BJ (cell line): ENCODE measurements at regions not wholly inside any gene's neighbourhood (a gene's known extent, or its start where the extent isn't known, plus 50 kb on each side); places are given as distances from the start of the nearest gene placed in this dataset.

Experiments
- CTCF ChIA-PET: fragments of 350-600 bp; formaldehyde crosslinking; extraction: SDS; loops from one replicate; lab custom pipeline; 2021; ENCODE audit warnings: antibody characterized with exemption, inconsistent platforms; lab: Yijun Ruan, JAX
- POLR2A ChIA-PET: fragments of 300-600 bp; sonication (Branson Sonifier 250); formaldehyde crosslinking; extraction: SDS; loops from one replicate; lab custom pipeline; 2021; ENCODE audit warnings: antibody characterized with exemption; lab: Charles Lee
- DNase-seq: peaks from one replicate; pipeline ENCODE4 v3.0.0-alpha.2; 2011; ENCODE audit warnings: low read depth
- H3K27me3 ChIP-seq: 2 replicates; pipeline ENCODE4 v1.6.0; 2011; ENCODE audit warnings: low read length; ENCODE audit not compliant: control insufficient read depth, insufficient read depth
- H3K36me3 ChIP-seq: 2 replicates; pipeline ENCODE4 v1.5.1; 2011; ENCODE audit warnings: low read length; ENCODE audit not compliant: control insufficient read depth, insufficient read depth
- H3K4me3 ChIP-seq: 2 replicates; pipeline ENCODE4 v1.5.1; 2011; ENCODE audit warnings: low read depth, mild to moderate bottlenecking, control low read depth, low read length
- CTCF ChIP-seq: IDR thresholded peaks from 2 replicates; pipeline ENCODE4 v1.5.1; 2011; ENCODE audit warnings: low read depth, mild to moderate bottlenecking, control low read depth, inconsistent platforms, low read length, moderate library complexity; ENCODE audit not compliant: insufficient read depth

- Histone ChIP-seq H3K4me3 (no peak overlapping the region), H3K27me3 (no peaks in the 10 kb centered on the region), H3K36me3 (no peaks in the 10 kb centered on the region)
- ChIA-PET POLR2A (no interaction called here), CTCF (no interaction called here)
- no peak for TF ChIP-seq CTCF
- no peak for DNase-seq
These were observed 133.8 kb upstream of the NRXN1 start for GRCh38 chr2:51165534-51166260.

GRCh38 chr2:51158251-51158650 is 126.3 kb upstream of the NRXN1 start:
- H3K27me3 ChIP-seq: no peaks in the 10 kb centered on the region
- POLR2A ChIA-PET: no interaction called here
- CTCF ChIA-PET: no interaction called here
- DNase-seq: no peak
- no peak for TF ChIP-seq CTCF
- no peaks in the 10 kb centered on the region for H3K36me3 ChIP-seq
- no peak overlapping the region for H3K4me3 ChIP-seq

- CTCF ChIA-PET: no interaction called here
These were observed 121.3 kb upstream of the NRXN1 start for GRCh38 chr2:51153236-51153635.

GRCh38 chr2:51151490-51152140 is 119.7 kb upstream of the NRXN1 start:
- Histone ChIP-seq H3K4me3 (no peak overlapping the region), H3K27me3 (no peaks in the 10 kb centered on the region), H3K36me3 (no peaks in the 10 kb centered on the region)
- POLR2A ChIA-PET: no interaction called here
- DNase-seq: no peak
- no peak for TF ChIP-seq CTCF
- CTCF ChIA-PET: interaction anchor here (1.1 kb wide), 1 partner anchor 9 kb away, joined by 3 read pairs; no protein-coding TSS in a partner anchor

More at GRCh38 chr2:51153236-51153635, 121.3 kb upstream of the NRXN1 start:
- no peaks in the 10 kb centered on the region for H3K36me3 ChIP-seq
- no peak overlapping the region for H3K4me3 ChIP-seq
- no peak for DNase-seq
- no peaks in the 10 kb centered on the region for H3K27me3 ChIP-seq
- POLR2A ChIA-PET: no interaction called here
- TF ChIP-seq CTCF: no peak

GRCh38 chr2:51149725-51150124 is 117.8 kb upstream of the NRXN1 start:
- CTCF ChIA-PET: no interaction called here
- POLR2A ChIA-PET: no interaction called here
- Histone ChIP-seq H3K4me3 (no peak overlapping the region), H3K27me3 (no peaks in the 10 kb centered on the region), H3K36me3 (no peaks in the 10 kb centered on the region)
- no peak for TF ChIP-seq CTCF
- no peak for DNase-seq
